H9 (cell line): ENCODE measurements at regions not wholly inside any gene's neighbourhood (a gene's known extent, or its start where the extent isn't known, plus 50 kb on each side); places are given as distances from the start of the nearest gene placed in this dataset.

ENCODE experiments used
- DNase-seq: peaks from one replicate; pipeline ENCODE4 v3.0.0-alpha.2; 2017
- H2AFZ ChIP-seq: one replicate; pipeline ENCODE4 v1.6.1; 2013; ENCODE audit warnings: mild to moderate bottlenecking, low read length, control low read depth, moderate library complexity
- H2AK5ac ChIP-seq: 2 replicates; pipeline ENCODE4 v1.6.1; 2013; ENCODE audit warnings: low read length, control low read depth, mixed read lengths; ENCODE audit not compliant: insufficient read length
- H2BK120ac ChIP-seq: one replicate; pipeline ENCODE4 v1.6.1; 2013; ENCODE audit warnings: low read depth, mild to moderate bottlenecking, low read length, control low read depth, inconsistent platforms; ENCODE audit not compliant: poor library complexity, severe bottlenecking
- H2BK12ac ChIP-seq: 2 replicates; pipeline ENCODE4 v1.6.1; 2013; ENCODE audit warnings: low read length, control low read depth, mixed read lengths, low read depth; ENCODE audit not compliant: insufficient read length
- H2BK15ac ChIP-seq: 2 replicates; pipeline ENCODE4 v1.6.1; 2013; ENCODE audit warnings: low read depth, low read length, control low read depth
- H2BK20ac ChIP-seq: one replicate; pipeline ENCODE4 v1.6.1; 2013; ENCODE audit warnings: low read depth, mild to moderate bottlenecking, low read length, control low read depth, inconsistent platforms; ENCODE audit not compliant: poor library complexity, severe bottlenecking
- H2BK5ac ChIP-seq: 2 replicates; pipeline ENCODE4 v1.6.1; 2013; ENCODE audit warnings: low read length, control low read depth, mixed read lengths; ENCODE audit not compliant: insufficient read length
- H3K14ac ChIP-seq: 2 replicates; pipeline ENCODE4 v1.6.1; 2013; ENCODE audit warnings: low read length, control low read depth; ENCODE audit not compliant: insufficient read depth
- H3K18ac ChIP-seq: 2 replicates; pipeline ENCODE4 v1.6.1; 2013; ENCODE audit warnings: low read depth, mild to moderate bottlenecking, mixed read lengths, low read length, control low read depth; ENCODE audit not compliant: insufficient read length
- H3K23ac ChIP-seq: 2 replicates; pipeline ENCODE4 v1.6.1; 2013; ENCODE audit warnings: low read length, control low read depth, mixed read lengths, low read depth; ENCODE audit not compliant: insufficient read length
- H3K23me2 ChIP-seq: 2 replicates; pipeline ENCODE4 v1.6.1; 2013; ENCODE audit warnings: low read depth, mild to moderate bottlenecking, mixed read lengths, low read length, control low read depth; ENCODE audit not compliant: insufficient read length, poor library complexity, severe bottlenecking
- H3K27ac ChIP-seq: 2 replicates; pipeline ENCODE4 v1.5.1; 2013; ENCODE audit warnings: low read length, control low read depth, mixed read lengths, low read depth; ENCODE audit not compliant: insufficient read length
- H3K27me3 ChIP-seq: 2 replicates; pipeline ENCODE4 v1.6.1; 2013; ENCODE audit warnings: low read length, control low read depth, inconsistent platforms; ENCODE audit not compliant: insufficient read depth
- H3K4ac ChIP-seq: 2 replicates; pipeline ENCODE4 v1.6.1; 2013; ENCODE audit warnings: low read depth, mild to moderate bottlenecking, control low read depth, inconsistent platforms, low read length, moderate library complexity
- H3K4me1 ChIP-seq: 2 replicates; pipeline ENCODE4 v1.6.1; 2013; ENCODE audit warnings: low read length, control low read depth, inconsistent platforms; ENCODE audit not compliant: insufficient read depth
- H3K4me2 ChIP-seq: 2 replicates; pipeline ENCODE4 v1.6.1; 2013; ENCODE audit warnings: low read length, control low read depth, mixed read lengths; ENCODE audit not compliant: insufficient read length, insufficient read depth
- H3K56ac ChIP-seq: 2 replicates; pipeline ENCODE4 v1.6.1; 2013; ENCODE audit warnings: low read depth, mild to moderate bottlenecking, mixed read lengths, low read length, control low read depth; ENCODE audit not compliant: insufficient read length
- H3K79me1 ChIP-seq: 2 replicates; pipeline ENCODE4 v1.6.1; 2013; ENCODE audit warnings: low read depth, mild to moderate bottlenecking, moderate library complexity, low read length, control low read depth, inconsistent platforms; ENCODE audit not compliant: insufficient read depth, poor library complexity, severe bottlenecking
- H3K79me2 ChIP-seq: 2 replicates; pipeline ENCODE4 v1.6.1; 2013; ENCODE audit warnings: low read length, control low read depth, inconsistent platforms; ENCODE audit not compliant: insufficient read depth
- H3K9ac ChIP-seq: 2 replicates; pipeline ENCODE4 v1.6.1; 2013; ENCODE audit warnings: low read length, control low read depth, mixed read lengths; ENCODE audit not compliant: insufficient read length; ENCODE audit errors: extremely low read depth
- H3K9me3 ChIP-seq: one replicate; pipeline ENCODE4 v1.6.1; 2013; ENCODE audit warnings: low read depth, low read length, inconsistent platforms; ENCODE audit not compliant: control insufficient read depth
- H3T11ph ChIP-seq: one replicate; pipeline ENCODE4 v1.6.1; 2013; ENCODE audit warnings: mild to moderate bottlenecking, low read length, control low read depth, inconsistent platforms
- H4K20me1 ChIP-seq: one replicate; pipeline ENCODE4 v1.6.1; 2013; ENCODE audit not compliant: control insufficient read depth, insufficient read length, insufficient read depth
- H4K5ac ChIP-seq: 2 replicates; pipeline ENCODE4 v1.6.1; 2013; ENCODE audit warnings: low read depth, mild to moderate bottlenecking, mixed read lengths, low read length, control low read depth; ENCODE audit not compliant: insufficient read length
- H4K8ac ChIP-seq: replicated peaks from 2 replicates; pipeline ENCODE4 v1.6.1; 2013; ENCODE audit warnings: low read length, control low read depth, mixed read lengths, low read depth; ENCODE audit not compliant: insufficient read length
- H4K91ac ChIP-seq: 2 replicates; pipeline ENCODE4 v1.6.1; 2013; ENCODE audit warnings: low read depth, mild to moderate bottlenecking, moderate library complexity, mixed read lengths, low read length, control low read depth; ENCODE audit not compliant: insufficient read length
- H3K27ac Mint-ChIP-seq, 3 experiments: 2 replicates in 2 of 3; 3 replicates in 1 of 3; pipeline ENCODE4 v1.8.0; 2020 to 2021; ENCODE audit warnings: mixed read lengths in 3 of 3, mild to moderate bottlenecking in 1 of 3, moderate library complexity in 1 of 3
- H3K27me3 Mint-ChIP-seq: 2 replicates; pipeline ENCODE4 v1.8.0; 2021; ENCODE audit warnings: low read depth, mild to moderate bottlenecking, moderate library complexity, mixed read lengths
- H3K36me3 Mint-ChIP-seq, 3 experiments: 2 replicates in 2 of 3; 3 replicates in 1 of 3; pipeline ENCODE4 v1.8.0; 2020 to 2021; ENCODE audit warnings: low read depth in 3 of 3, mixed read lengths in 3 of 3; ENCODE audit not compliant: insufficient read depth in 1 of 3
- H3K4me1 Mint-ChIP-seq, 2 experiments: 2 replicates each; pipeline ENCODE4 v1.8.0; 2020; ENCODE audit warnings: mixed read lengths in 2 of 2
- H3K4me3 Mint-ChIP-seq, 2 experiments: 2 replicates in 1 of 2; 3 replicates in 1 of 2; pipeline ENCODE4 v1.8.0; 2020 to 2021; ENCODE audit warnings: mild to moderate bottlenecking in 2 of 2, mixed read lengths in 2 of 2, moderate library complexity in 1 of 2
- H3K9me3 Mint-ChIP-seq, 2 experiments: 2 replicates in 1 of 2; 3 replicates in 1 of 2; pipeline ENCODE4 v1.8.0; 2020; ENCODE audit warnings: mild to moderate bottlenecking in 2 of 2, mixed read lengths in 2 of 2, moderate library complexity in 1 of 2
- CTCF ChIP-seq: fragments of 200-600 bp; sonication (generic); conservative IDR thresholded peaks from 3 replicates; pipeline ENCODE4 v1.8.0; 2021; ENCODE audit warnings: antibody characterized with exemption, mild to moderate bottlenecking
- WGBS: extraction: QIAGEN DNeasy Blood & Tissue Kit; methylation state at CpG from one replicate; pipeline ENCODE4 v1.1.7; 2013; ENCODE audit warnings: missing lambda C conversion rate, low lambda C conversion rate, mixed read lengths; ENCODE audit not compliant: insufficient read length; ENCODE audit errors: extremely low coverage; 5-methylcytosine and 5-hydroxymethylcytosine counted together

- H3K4me1 ChIP-seq = no peaks in the 10 kb centered on the region
- H3K27me3 ChIP-seq = no peaks in the 10 kb centered on the region
- H3K79me1 ChIP-seq = no peaks in the 10 kb centered on the region
- H2BK20ac ChIP-seq = no peak overlapping the region
- WGBS = no CpG with 5 or more reads among the region's 1 CpG
- no peaks in the 10 kb centered on the region for H3K23me2 ChIP-seq
- H4K20me1 ChIP-seq = no peaks in the 10 kb centered on the region
- H2BK5ac ChIP-seq = no peak overlapping the region
- no peak overlapping the region for H2BK15ac ChIP-seq
- no peaks in the 10 kb centered on the region for H3K79me2 ChIP-seq
- no peak overlapping the region for H3K56ac ChIP-seq
- H3K36me3 Mint-ChIP-seq = no peaks in the 10 kb centered on the region
- no peak overlapping the region for H3K9ac ChIP-seq
- no peak overlapping the region for H2BK12ac ChIP-seq
- H2AFZ ChIP-seq = no peak overlapping the region
- no peaks in the 10 kb centered on the region for H3K9me3 Mint-ChIP-seq
- no peak for DNase-seq
- no peak overlapping the region for H2BK120ac ChIP-seq
- H3T11ph ChIP-seq = no peak overlapping the region
- no peak overlapping the region for H4K91ac ChIP-seq
- no peak overlapping the region for H3K23ac ChIP-seq
- no peak overlapping the region for H3K14ac ChIP-seq
- no peaks in the 10 kb centered on the region for H3K27me3 Mint-ChIP-seq
- no peak overlapping the region for H3K27ac Mint-ChIP-seq
- H3K4me2 ChIP-seq = no peak overlapping the region
- no peak overlapping the region for H3K4ac ChIP-seq
- H2AK5ac ChIP-seq = no peak overlapping the region
- no peak overlapping the region for H3K27ac ChIP-seq
- H3K4me1 Mint-ChIP-seq = no peaks in the 10 kb centered on the region
- H3K4me3 Mint-ChIP-seq = no peak overlapping the region
- H3K9me3 ChIP-seq = no peaks in the 10 kb centered on the region
- no peak overlapping the region for H4K5ac ChIP-seq
- no peak for TF ChIP-seq CTCF
- no peak overlapping the region for H3K18ac ChIP-seq
- H4K8ac ChIP-seq = no peak overlapping the region
These were observed 1900.8 kb upstream of the PCDH10 start for GRCh38 chr4:131248314-131248713.
